NCI-H526 treated with DMSO at 0.1 percent for 48 hours (cell line): ENCODE measurements at regions not wholly inside any gene's neighbourhood (a gene's known extent, or its start where the extent isn't known, plus 50 kb on each side); places are given as distances from the start of the nearest gene placed in this dataset.
"Not testable (repeated sequence)": the region's sequence is repeated elsewhere in the genome, so short reads cannot be mapped to it uniquely, and the experiment has no call there.

Experiments used
- DNase-seq: peaks from one replicate; lab custom pipeline; 2025; lab: John Stamatoyannopoulos, UW

GRCh38 chr10:130661419-130661818 is 525.2 kb downstream of the GLRX3 start:
- DNase-seq: no peak

- no peak for DNase-seq
These were observed 526.6 kb downstream of the GLRX3 start for GRCh38 chr10:130662775-130663174.

- DNase-seq: no peak
These were observed 528.3 kb downstream of the GLRX3 start for GRCh38 chr10:130664526-130664925.

GRCh38 chr10:130666215-130666614 is 530.0 kb downstream of the GLRX3 start:
- no peak for DNase-seq

GRCh38 chr10:130686689-130687300 is 550.6 kb downstream of the GLRX3 start:
- peak; percentile 5 for DNase-seq

- DNase-seq: no peak
These were observed 551.4 kb downstream of the GLRX3 start for GRCh38 chr10:130687566-130687965.

GRCh38 chr10:130689743-130690626 is 553.8 kb downstream of the GLRX3 start:
- DNase-seq: no peak

- DNase-seq: no peak
These were observed 555.6 kb downstream of the GLRX3 start for GRCh38 chr10:130691776-130692175.

- DNase-seq: no peak
These were observed 560.7 kb downstream of the GLRX3 start for GRCh38 chr10:130696870-130697269.

GRCh38 chr10:130707389-130707979 is 571.3 kb downstream of the GLRX3 start:
- peak; percentile 1 for DNase-seq

GRCh38 chr10:130708465-130709070 is 572.4 kb downstream of the GLRX3 start:
- no peak for DNase-seq

GRCh38 chr10:130709415-130709814 is 573.2 kb downstream of the GLRX3 start:
- DNase-seq: no peak

- no peak for DNase-seq
These were observed 574.9 kb downstream of the GLRX3 start for GRCh38 chr10:130711072-130711471.

- DNase-seq: no peak
These were observed 576.9 kb downstream of the GLRX3 start for GRCh38 chr10:130713135-130713534.

GRCh38 chr10:130713731-130714130 is 577.5 kb downstream of the GLRX3 start:
- DNase-seq: no peak

- no peak for DNase-seq
These were observed 578.7 kb downstream of the GLRX3 start for GRCh38 chr10:130714742-130715467.

GRCh38 chr10:130715686-130716670 is 579.8 kb downstream of the GLRX3 start:
- DNase-seq: no peak

GRCh38 chr10:130717083-130717482 is 580.9 kb downstream of the GLRX3 start:
- DNase-seq: no peak

GRCh38 chr10:130718744-130719447 is 582.7 kb downstream of the GLRX3 start:
- DNase-seq: not testable (repeated sequence)

- no peak for DNase-seq
These were observed 583.2 kb downstream of the GLRX3 start for GRCh38 chr10:130719448-130719752.
